ENCODE measurements at regions not wholly inside any gene's neighbourhood (a gene's known extent, or its start where the extent isn't known, plus 50 kb on each side); places are given as distances from the start of the nearest gene placed in this dataset.

- H3K36me3 ChIP-seq (ENCODE audit: insufficient read depth, low read length): no peaks in the 10 kb centered on the region
- H3K9me2 ChIP-seq (ENCODE audit: low read depth, low read length): no peaks in the 10 kb centered on the region
- H3K4me3 ChIP-seq (ENCODE audit: low read depth, low read length, poor library complexity, severe bottlenecking): no peak overlapping the region
- no peaks in the 10 kb centered on the region for H3K79me2 ChIP-seq (ENCODE audit: insufficient read depth, low read length)
- H3K9ac ChIP-seq (ENCODE audit: low read length): no peak overlapping the region
- no peak overlapping the region for H3K27ac ChIP-seq (ENCODE audit: low read depth, low read length, poor library complexity, severe bottlenecking)
- H3K27me3 ChIP-seq (ENCODE audit: insufficient read depth, low read length): no peaks in the 10 kb centered on the region
- H3K4me1 ChIP-seq (ENCODE audit: insufficient read depth, low read length, severe bottlenecking): no peaks in the 10 kb centered on the region
- H4K20me1 ChIP-seq (ENCODE audit: insufficient read depth, low read length): no peaks in the 10 kb centered on the region
- H2AFZ ChIP-seq (ENCODE audit: low read length): no peak overlapping the region
- no peaks in the 10 kb centered on the region for H3K9me3 ChIP-seq (ENCODE audit: low read length)
- no peak overlapping the region for H3K4me2 ChIP-seq (ENCODE audit: low read length)
- no peak for TF ChIP-seq EZH2 (IDR thresholded peaks at IDR 0.05; ENCODE audit: borderline replicate concordance, low read length)
- no peak for TF ChIP-seq CTCF (IDR thresholded peaks at IDR 0.05; ENCODE audit: low read length)
- no peaks in the 10 kb centered on the region for H3F3A ChIP-seq (ENCODE audit: insufficient read depth, low read length)
Measured at GRCh38 chr15:53212785-53213184, 422.6 kb upstream of the ONECUT1 start.

- no peaks in the 10 kb centered on the region for H3K9me2 ChIP-seq (ENCODE audit: low read depth, low read length)
- no peak for TF ChIP-seq CTCF (IDR thresholded peaks at IDR 0.05; ENCODE audit: low read length)
- no peak for TF ChIP-seq EZH2 (IDR thresholded peaks at IDR 0.05; ENCODE audit: borderline replicate concordance, low read length)
- no peak overlapping the region for H2AFZ ChIP-seq (ENCODE audit: low read length)
- H3K4me2 ChIP-seq (ENCODE audit: low read length): no peak overlapping the region
- H3K27ac ChIP-seq (ENCODE audit: low read depth, low read length, poor library complexity, severe bottlenecking): no peak overlapping the region
- H3F3A ChIP-seq (ENCODE audit: insufficient read depth, low read length): no peaks in the 10 kb centered on the region
- no peaks in the 10 kb centered on the region for H4K20me1 ChIP-seq (ENCODE audit: insufficient read depth, low read length)
- H3K79me2 ChIP-seq (ENCODE audit: insufficient read depth, low read length): no peaks in the 10 kb centered on the region
- H3K4me3 ChIP-seq (ENCODE audit: low read depth, low read length, poor library complexity, severe bottlenecking): no peak overlapping the region
- H3K36me3 ChIP-seq (ENCODE audit: insufficient read depth, low read length): no peaks in the 10 kb centered on the region
- H3K4me1 ChIP-seq (ENCODE audit: insufficient read depth, low read length, severe bottlenecking): no peaks in the 10 kb centered on the region
- H3K27me3 ChIP-seq (ENCODE audit: insufficient read depth, low read length): no peaks in the 10 kb centered on the region
- H3K9me3 ChIP-seq (ENCODE audit: low read length): no peaks in the 10 kb centered on the region
- H3K9ac ChIP-seq (ENCODE audit: low read length): no peak overlapping the region
Measured at GRCh38 chr15:53210653-53211052, 420.5 kb upstream of the ONECUT1 start.

- H3K4me3 ChIP-seq (ENCODE audit: low read depth, low read length, poor library complexity, severe bottlenecking): no peak overlapping the region
- H3K9me3 ChIP-seq (ENCODE audit: low read length): no peaks in the 10 kb centered on the region
Measured at GRCh38 chr15:53209396-53210042, 419.4 kb upstream of the ONECUT1 start.

More at GRCh38 chr15:53209396-53210042, 419.4 kb upstream of the ONECUT1 start:
- H3K36me3 ChIP-seq (ENCODE audit: insufficient read depth, low read length): no peaks in the 10 kb centered on the region
- H3K9me2 ChIP-seq (ENCODE audit: low read depth, low read length): no peaks in the 10 kb centered on the region
- H2AFZ ChIP-seq (ENCODE audit: low read length): no peak overlapping the region
- H3F3A ChIP-seq (ENCODE audit: insufficient read depth, low read length): no peaks in the 10 kb centered on the region
- no peak overlapping the region for H3K9ac ChIP-seq (ENCODE audit: low read length)
- TF ChIP-seq EZH2 (IDR thresholded peaks at IDR 0.05; ENCODE audit: borderline replicate concordance, low read length) (no peak), CTCF (IDR thresholded peaks at IDR 0.05; ENCODE audit: low read length) (no peak)
- no peaks in the 10 kb centered on the region for H3K79me2 ChIP-seq (ENCODE audit: insufficient read depth, low read length)
- no peak overlapping the region for H3K4me2 ChIP-seq (ENCODE audit: low read length)
- H4K20me1 ChIP-seq (ENCODE audit: insufficient read depth, low read length): no peaks in the 10 kb centered on the region
- no peaks in the 10 kb centered on the region for H3K4me1 ChIP-seq (ENCODE audit: insufficient read depth, low read length, severe bottlenecking)
- no peak overlapping the region for H3K27ac ChIP-seq (ENCODE audit: low read depth, low read length, poor library complexity, severe bottlenecking)
- H3K27me3 ChIP-seq (ENCODE audit: insufficient read depth, low read length): no peaks in the 10 kb centered on the region

All from OCI-LY1 (cell line).